ENCODE measurements at regions not wholly inside any gene's neighbourhood (a gene's known extent, or its start where the extent isn't known, plus 50 kb on each side); places are given as distances from the start of the nearest gene placed in this dataset.

DNA sequence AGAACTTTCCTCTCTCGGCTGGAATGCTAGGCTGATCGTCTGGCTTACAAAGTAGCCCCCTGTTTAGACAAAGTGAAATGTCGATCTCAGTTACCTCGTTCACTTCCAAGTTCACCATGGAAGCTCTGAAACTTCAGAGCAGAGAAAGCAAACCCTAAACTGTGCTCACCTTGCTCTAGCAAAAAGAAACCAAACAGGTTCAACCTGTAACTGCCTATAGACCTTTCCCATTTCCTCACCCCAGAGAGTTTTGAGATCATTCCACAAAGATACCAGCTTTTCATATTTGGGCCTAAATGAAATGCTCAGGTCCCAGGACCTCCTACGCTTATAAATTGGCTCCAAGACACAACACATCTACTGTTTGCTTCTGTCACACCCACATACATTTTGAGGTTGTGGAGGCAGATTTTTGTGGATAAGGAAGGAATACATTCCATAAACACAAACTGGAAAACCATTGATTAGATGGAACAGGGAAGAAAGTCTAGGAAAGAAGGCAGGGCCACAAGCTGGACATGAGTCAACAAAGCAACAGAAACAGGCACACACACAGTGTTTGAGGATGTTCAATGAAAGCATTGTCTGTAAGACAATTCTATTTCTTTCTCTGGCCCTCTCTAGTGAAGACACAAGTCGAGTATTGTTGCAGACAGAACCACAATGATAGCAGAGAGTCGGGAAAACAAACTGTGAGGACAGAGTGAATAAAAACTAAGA lies 52.8 kb upstream of the TGIF1 start:
- TF ChIP-seq, protein P1, sequence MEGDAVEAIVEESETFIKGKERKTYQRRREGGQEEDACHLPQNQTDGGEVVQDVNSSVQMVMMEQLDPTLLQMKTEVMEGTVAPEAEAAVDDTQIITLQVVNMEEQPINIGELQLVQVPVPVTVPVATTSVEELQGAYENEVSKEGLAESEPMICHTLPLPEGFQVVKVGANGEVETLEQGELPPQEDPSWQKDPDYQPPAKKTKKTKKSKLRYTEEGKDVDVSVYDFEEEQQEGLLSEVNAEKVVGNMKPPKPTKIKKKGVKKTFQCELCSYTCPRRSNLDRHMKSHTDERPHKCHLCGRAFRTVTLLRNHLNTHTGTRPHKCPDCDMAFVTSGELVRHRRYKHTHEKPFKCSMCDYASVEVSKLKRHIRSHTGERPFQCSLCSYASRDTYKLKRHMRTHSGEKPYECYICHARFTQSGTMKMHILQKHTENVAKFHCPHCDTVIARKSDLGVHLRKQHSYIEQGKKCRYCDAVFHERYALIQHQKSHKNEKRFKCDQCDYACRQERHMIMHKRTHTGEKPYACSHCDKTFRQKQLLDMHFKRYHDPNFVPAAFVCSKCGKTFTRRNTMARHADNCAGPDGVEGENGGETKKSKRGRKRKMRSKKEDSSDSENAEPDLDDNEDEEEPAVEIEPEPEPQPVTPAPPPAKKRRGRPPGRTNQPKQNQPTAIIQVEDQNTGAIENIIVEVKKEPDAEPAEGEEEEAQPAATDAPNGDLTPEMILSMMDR (IDR thresholded peaks at IDR 0.05): no peak
- TF ChIP-seq POLR2A (IDR thresholded peaks at IDR 0.05): no peak

Data from body of pancreas (tissue), 4 donors.